ENCODE measurements at regions not wholly inside any gene's neighbourhood (a gene's known extent, or its start where the extent isn't known, plus 50 kb on each side); places are given as distances from the start of the nearest gene placed in this dataset.
"Not testable (repeated sequence)": the region's sequence is repeated elsewhere in the genome, so short reads cannot be mapped to it uniquely, and the experiment has no call there.

DNA sequence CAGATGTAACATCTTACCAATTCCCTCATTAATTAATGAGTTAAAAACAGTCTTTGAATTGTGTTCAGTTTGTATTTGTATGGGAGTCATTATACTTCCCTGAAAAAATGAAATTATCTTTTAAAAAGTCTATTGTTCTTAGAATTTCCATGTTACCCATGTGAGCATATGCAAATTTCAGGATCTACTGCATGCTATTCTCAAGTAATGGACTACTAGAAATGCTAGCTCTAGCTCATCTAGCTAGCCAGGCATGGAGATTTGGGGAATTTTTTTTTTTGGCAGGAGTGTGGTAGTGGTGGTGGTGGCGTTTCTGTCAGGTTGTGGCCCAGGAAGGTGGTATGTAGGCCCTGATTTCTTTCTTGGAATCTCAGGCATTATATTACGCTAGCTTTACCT lies 218.4 kb downstream of the AEBP2 start:
- H3K9me3 Mint-ChIP-seq = peaks cover 0 to 1% (median 0%) of the 10 kb centered on the region in 7 donors
- H3K27ac Mint-ChIP-seq = no peak overlapping the region
- ATAC-seq (ENCODE audit: low read depth in 2 of 2) (no peak), DNase-seq (no peak)
- H3K36me3 Mint-ChIP-seq = no peaks in the 10 kb centered on the region
- H3K27me3 Mint-ChIP-seq = no peaks in the 10 kb centered on the region
- no peaks in the 10 kb centered on the region for H3K4me1 Mint-ChIP-seq
- no peak overlapping the region for H3K4me3 Mint-ChIP-seq

GRCh38 chr12:19659086-19659485 lies 219.8 kb downstream of the AEBP2 start:
- ATAC-seq (ENCODE audit: low read depth in 2 of 2) = no peak
- H3K36me3 Mint-ChIP-seq = no peaks in the 10 kb centered on the region

GRCh38 chr12:19659501-19659900 lies 220.2 kb downstream of the AEBP2 start:
- DNase-seq (no peak), ATAC-seq (ENCODE audit: low read depth in 2 of 2) (no peak)
- no peaks in the 10 kb centered on the region for H3K36me3 Mint-ChIP-seq
- peaks cover 0 to 6% (median 2%) of the 10 kb centered on the region in 7 donors for H3K9me3 Mint-ChIP-seq
- no peak overlapping the region for H3K27ac Mint-ChIP-seq
- H3K4me3 Mint-ChIP-seq = no peak overlapping the region
- H3K27me3 Mint-ChIP-seq = no peaks in the 10 kb centered on the region
- no peaks in the 10 kb centered on the region for H3K4me1 Mint-ChIP-seq

More at GRCh38 chr12:19659086-19659485, 219.8 kb downstream of the AEBP2 start:
- H3K27ac Mint-ChIP-seq = no peak overlapping the region
- DNase-seq = no peak
- H3K9me3 Mint-ChIP-seq = peaks cover 0 to 6% (median 2%) of the 10 kb centered on the region in 7 donors
- no peaks in the 10 kb centered on the region for H3K4me1 Mint-ChIP-seq
- H3K4me3 Mint-ChIP-seq = no peak overlapping the region
- H3K27me3 Mint-ChIP-seq = no peaks in the 10 kb centered on the region

DNA sequence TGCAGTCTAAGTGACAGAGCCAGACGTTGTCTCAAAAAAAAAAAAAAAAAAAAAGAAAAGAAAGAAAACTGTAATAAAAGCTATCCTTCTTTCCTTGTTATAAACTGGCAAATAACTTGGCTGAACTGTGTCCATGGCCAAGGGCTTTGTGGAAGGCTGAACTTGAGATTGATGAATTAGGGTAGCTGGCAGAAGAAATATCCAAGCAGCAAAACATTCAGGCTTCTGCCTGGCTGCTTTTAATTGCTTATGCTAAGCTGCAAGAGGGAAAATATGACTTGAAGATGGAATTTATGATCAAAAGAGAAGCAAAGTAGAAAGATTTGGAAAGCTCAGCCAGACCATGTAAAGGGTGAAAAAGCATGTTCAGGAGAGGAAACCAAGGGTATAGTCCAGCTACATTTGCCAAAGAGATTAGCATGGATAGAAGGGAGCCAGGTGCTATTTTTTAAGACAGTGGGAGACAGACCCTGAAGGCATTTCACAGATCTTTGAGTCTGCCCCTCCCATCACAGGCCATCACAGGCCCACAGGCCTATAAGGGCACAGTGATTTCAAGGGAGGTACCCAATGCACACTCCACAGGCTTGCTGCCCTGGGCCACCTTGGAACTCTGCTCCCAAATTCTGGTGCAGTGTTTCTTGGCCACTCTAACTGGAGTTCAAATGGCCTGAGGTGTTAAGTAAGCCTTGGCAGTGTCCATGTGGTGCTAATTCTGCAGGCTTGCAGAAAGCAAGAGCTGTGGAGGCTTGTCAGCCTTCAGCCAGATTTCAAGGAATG lies 226.0 kb downstream of the AEBP2 start:
- no peak for ATAC-seq (ENCODE audit: low read depth in 2 of 2)
- Mint-ChIP-seq H3K27me3 (no peaks in the 10 kb centered on the region), H3K9me3 (peaks cover 0 to 6% (median 3%) of the 10 kb centered on the region in 7 donors), H3K36me3 (no peaks in the 10 kb centered on the region), H3K27ac (no peak overlapping the region), H3K4me1 (no peaks in the 10 kb centered on the region), H3K4me3 (no peak overlapping the region)
- DNase-seq = no peak

GRCh38 chr12:19666070-19666469 lies 226.8 kb downstream of the AEBP2 start:
- Mint-ChIP-seq H3K4me3 (no peak overlapping the region), H3K36me3 (no peaks in the 10 kb centered on the region), H3K27ac (no peak overlapping the region), H3K9me3 (peaks cover 0 to 6% (median 2%) of the 10 kb centered on the region in 7 donors), H3K27me3 (no peaks in the 10 kb centered on the region), H3K4me1 (no peaks in the 10 kb centered on the region)
- DNase-seq = no peak
- no peak for ATAC-seq (ENCODE audit: low read depth in 2 of 2)

DNA sequence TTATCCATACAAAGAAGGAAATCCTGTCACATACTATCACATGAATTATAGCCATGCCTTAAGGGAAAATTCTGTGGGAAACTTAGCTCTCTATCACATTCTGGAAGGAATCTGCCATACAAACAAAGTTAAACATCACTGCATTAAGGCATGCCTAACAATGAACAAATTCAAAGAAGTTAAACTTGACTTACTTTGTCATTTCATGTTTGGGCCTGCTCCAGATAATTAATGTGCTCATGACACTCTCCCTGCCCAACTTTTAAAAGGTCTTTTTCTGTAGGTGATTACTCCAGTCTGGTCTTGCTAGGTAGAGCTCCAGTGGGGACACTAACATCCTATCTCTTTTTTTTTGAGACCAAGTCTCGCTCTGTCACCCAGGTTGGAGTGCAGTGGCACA lies 230.5 kb downstream of the AEBP2 start:
- ATAC-seq (ENCODE audit: low read depth in 2 of 2) (no peak), DNase-seq (no peak)
- Mint-ChIP-seq H3K4me1 (no peaks in the 10 kb centered on the region), H3K9me3 (no peaks in the 10 kb centered on the region), H3K27ac (no peak overlapping the region), H3K4me3 (no peak overlapping the region), H3K36me3 (no peaks in the 10 kb centered on the region), H3K27me3 (no peaks in the 10 kb centered on the region)

DNA sequence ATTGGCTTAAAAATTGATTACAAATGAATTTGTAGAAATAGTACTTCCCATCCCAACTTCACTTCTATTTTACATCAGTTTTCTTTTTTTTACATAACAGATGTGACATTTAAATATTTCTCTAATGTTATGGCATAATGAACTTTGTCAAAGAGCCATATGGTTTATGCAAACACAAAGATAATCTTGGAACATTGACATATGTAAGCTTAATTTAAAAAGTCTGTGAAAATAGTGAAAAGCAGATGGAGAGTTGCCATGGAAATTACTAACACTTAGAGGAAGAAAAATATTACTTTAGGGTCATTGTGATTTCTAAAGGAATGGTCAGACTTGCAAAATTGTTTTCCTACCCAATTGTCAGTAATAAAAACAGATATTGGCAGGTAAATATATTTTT lies 232.4 kb downstream of the AEBP2 start:
- Mint-ChIP-seq H3K36me3 (no peaks in the 10 kb centered on the region), H3K9me3 (peaks cover 0 to 2% (median under 1%) of the 10 kb centered on the region in 7 donors), H3K27ac (no peak overlapping the region), H3K27me3 (no peaks in the 10 kb centered on the region), H3K4me1 (no peaks in the 10 kb centered on the region), H3K4me3 (no peak overlapping the region)
- DNase-seq = no peak
- ATAC-seq (ENCODE audit: low read depth in 2 of 2) = no peak

DNA sequence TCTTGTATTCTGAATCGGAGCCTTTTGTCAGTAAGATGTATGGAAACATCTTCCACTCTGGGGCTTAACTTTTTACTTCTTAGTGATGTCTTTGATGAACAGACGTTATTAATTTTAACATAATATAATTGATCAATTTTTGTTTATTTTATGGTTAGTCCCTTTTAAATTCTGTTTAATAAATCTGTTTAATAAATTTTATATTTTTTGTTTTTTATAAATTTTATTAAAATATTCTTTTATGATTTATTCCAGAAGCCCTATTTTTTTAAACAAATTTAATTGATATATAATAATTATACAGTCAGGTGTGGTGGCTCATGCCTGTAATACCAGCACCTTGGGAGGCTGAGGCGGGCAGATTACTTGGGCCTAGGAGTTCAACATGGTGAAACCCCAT lies 235.1 kb downstream of the AEBP2 start:
- Mint-ChIP-seq H3K4me3 (no peak overlapping the region), H3K4me1 (no peaks in the 10 kb centered on the region), H3K36me3 (peaks cover 0 to 2% of the 10 kb centered on the region in 2 donors), H3K9me3 (peaks cover 6 to 21% (median 15%) of the 10 kb centered on the region in 7 donors), H3K27ac (no peak overlapping the region), H3K27me3 (no peaks in the 10 kb centered on the region)
- DNase-seq (no peak), ATAC-seq (ENCODE audit: low read depth in 2 of 2) (no peak)

GRCh38 chr12:19675361-19675760 lies 236.1 kb downstream of the AEBP2 start:
- Mint-ChIP-seq H3K36me3 (peaks cover 7 to 11% of the 10 kb centered on the region in 2 donors), H3K4me1 (no peaks in the 10 kb centered on the region), H3K27ac (no peak overlapping the region), H3K27me3 (no peaks in the 10 kb centered on the region), H3K4me3 (no peak overlapping the region), H3K9me3 (peaks cover 11 to 24% (median 23%) of the 10 kb centered on the region in 7 donors)
- DNase-seq = no peak
- no peak for ATAC-seq (ENCODE audit: low read depth in 2 of 2)

GRCh38 chr12:19678501-19678900 lies 239.2 kb downstream of the AEBP2 start:
- peaks cover 11 to 26% (median 23%) of the 10 kb centered on the region in 7 donors for H3K9me3 Mint-ChIP-seq
- not testable (repeated sequence) for ATAC-seq (ENCODE audit: low read depth in 2 of 2); H3K27ac Mint-ChIP-seq; H3K27me3 Mint-ChIP-seq; H3K4me3 Mint-ChIP-seq; H3K4me1 Mint-ChIP-seq; DNase-seq
- peaks cover 7 to 11% of the 10 kb centered on the region in 2 donors for H3K36me3 Mint-ChIP-seq

- H3K27ac Mint-ChIP-seq = no peak overlapping the region
- no peak overlapping the region for H3K4me3 Mint-ChIP-seq
- H3K9me3 Mint-ChIP-seq = peaks cover 11 to 26% (median 23%) of the 10 kb centered on the region in 7 donors
- no peaks in the 10 kb centered on the region for H3K4me1 Mint-ChIP-seq
- H3K36me3 Mint-ChIP-seq = peaks cover 7 to 11% of the 10 kb centered on the region in 2 donors
- H3K27me3 Mint-ChIP-seq = no peaks in the 10 kb centered on the region
- DNase-seq = no peak
- ATAC-seq (ENCODE audit: low read depth in 2 of 2) = no peak
Observed at GRCh38 chr12:19681007-19681406, 241.7 kb downstream of the AEBP2 start.

DNA sequence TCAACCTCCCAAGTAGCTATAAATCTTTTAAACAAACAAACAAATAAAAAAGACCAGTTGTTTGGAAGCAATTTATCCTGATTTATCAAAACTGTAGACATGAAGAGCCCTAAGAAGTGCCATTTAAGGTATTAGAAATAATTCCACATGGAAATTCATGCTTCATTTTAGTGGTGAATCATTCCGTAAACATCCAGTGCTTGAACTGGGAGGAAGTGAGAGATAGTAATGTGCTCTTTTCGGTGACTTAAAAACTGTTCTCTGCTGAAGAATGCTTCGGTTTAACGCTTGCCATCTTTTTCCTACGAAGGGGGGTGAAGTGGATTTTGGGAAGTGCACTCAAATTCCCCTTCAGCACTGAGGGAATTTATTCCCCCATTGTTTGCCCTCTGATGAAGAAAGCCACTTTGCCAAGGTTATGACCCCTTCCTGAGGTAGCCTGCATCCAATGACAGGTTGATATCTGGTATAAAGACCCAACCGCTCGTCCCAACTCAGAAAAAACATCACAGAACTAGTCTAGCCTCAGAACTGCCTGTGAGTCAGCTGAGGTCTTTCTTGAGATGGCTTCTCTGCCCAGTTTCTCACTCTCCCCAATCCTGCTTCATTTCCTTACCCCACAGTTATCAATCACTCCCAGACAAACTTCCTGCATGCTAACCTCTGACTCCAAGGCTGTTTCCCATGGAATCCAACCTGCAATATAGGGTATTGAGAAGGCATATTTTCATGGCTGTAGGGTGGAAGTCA lies 244.1 kb downstream of the AEBP2 start:
- Mint-ChIP-seq H3K4me3 (no peak overlapping the region), H3K27me3 (no peaks in the 10 kb centered on the region), H3K36me3 (peaks cover 7 to 11% of the 10 kb centered on the region in 2 donors), H3K4me1 (no peaks in the 10 kb centered on the region), H3K27ac (no peak overlapping the region), H3K9me3 (peaks cover 5 to 20% (median 14%) of the 10 kb centered on the region in 7 donors)
- ATAC-seq (ENCODE audit: low read depth in 2 of 2) (no peak), DNase-seq (no peak)

- Mint-ChIP-seq H3K27me3 (no peaks in the 10 kb centered on the region), H3K4me1 (no peaks in the 10 kb centered on the region), H3K36me3 (no peaks in the 10 kb centered on the region), H3K9me3 (peaks cover 0 to 5% (median 2%) of the 10 kb centered on the region in 7 donors), H3K27ac (no peak overlapping the region), H3K4me3 (no peak overlapping the region)
- DNase-seq (no peak), ATAC-seq (ENCODE audit: low read depth in 2 of 2) (no peak)
Observed at GRCh38 chr12:19687371-19687770, 248.1 kb downstream of the AEBP2 start.

- no peak for DNase-seq
- Mint-ChIP-seq H3K27ac (no peak overlapping the region), H3K36me3 (no peaks in the 10 kb centered on the region), H3K4me3 (no peak overlapping the region), H3K4me1 (no peaks in the 10 kb centered on the region), H3K9me3 (peaks cover 0 to 14% (median 2%) of the 10 kb centered on the region in 7 donors), H3K27me3 (no peaks in the 10 kb centered on the region)
- ATAC-seq (ENCODE audit: low read depth in 2 of 2) = no peak
Observed at GRCh38 chr12:19688532-19688931, 249.2 kb downstream of the AEBP2 start.
